Keratinocyte (primary cell): ENCODE measurements at regions not wholly inside any gene's neighbourhood (a gene's known extent, or its start where the extent isn't known, plus 50 kb on each side); places are given as distances from the start of the nearest gene placed in this dataset.

Source experiments
- CTCF ChIP-seq, 3 experiments: IDR thresholded peaks in 1 of 3; conservative IDR thresholded peaks in 1 of 3; optimal IDR thresholded peaks in 1 of 3; 2 replicates in 2 of 3; 3 replicates in 1 of 3; pipeline versions ENCODE3 to v1.5.1; 2011; ENCODE audit warnings: low read length in 3 of 3, mild to moderate bottlenecking in 3 of 3, moderate library complexity in 2 of 3, control low read depth in 1 of 3, inconsistent platforms in 1 of 3; ENCODE audit not compliant: insufficient read depth in 2 of 3; ENCODE audit errors: extremely low read depth in 1 of 3
- EZH2 ChIP-seq: IDR thresholded peaks from one replicate; pipeline ENCODE4 v1.6.1; 2012; ENCODE audit warnings: inconsistent platforms, mild to moderate bottlenecking, low read length, moderate library complexity

- TF ChIP-seq CTCF (optimal IDR thresholded peaks at IDR 0.05 in 1 of 3, IDR thresholded peaks at IDR 0.05 in 1 of 3, conservative IDR thresholded peaks at IDR 0.05 in 1 of 3; ENCODE audit: extremely low read depth in 1 of 3, insufficient read depth in 2 of 3, low read length in 3 of 3) = no peak
- TF ChIP-seq EZH2 = no peak
Measured at GRCh38 chr7:136210079-136210478, 232.9 kb upstream of the MTPN start.
